ENCODE measurements at regions not wholly inside any gene's neighbourhood (a gene's known extent, or its start where the extent isn't known, plus 50 kb on each side); places are given as distances from the start of the nearest gene placed in this dataset.

- no peak overlapping the region for H2BK20ac ChIP-seq (ENCODE audit: low read depth, low read length)
- H3K27me3 ChIP-seq (ENCODE audit: control insufficient read depth, insufficient read depth, low read length) = no peaks in the 10 kb centered on the region
- no peak overlapping the region for H3K4me3 ChIP-seq (ENCODE audit: insufficient read depth, low read depth, low read length)
- no peak for ATAC-seq (ENCODE audit: low read depth)
- intact Hi-C loops (cut with micrococcal nuclease) = no loop called here
- no peaks in the 10 kb centered on the region for H3K9me1 ChIP-seq (ENCODE audit: insufficient read depth, low read length)
- ChIA-PET POLR2A (ENCODE audit: unreplicated experiment) (no interaction called here), CTCF (no interaction called here)
- no TSS peak for BruUV-seq (replicated peaks)
- TF ChIP-seq MAZ (IDR thresholded peaks at IDR 0.05; ENCODE audit: borderline replicate concordance, low read depth, low read length) (no peak), RFX5 (IDR thresholded peaks at IDR 0.05; ENCODE audit: low read depth, low read length) (no peak), NFE2L2 (IDR thresholded peaks at IDR 0.05; ENCODE audit: low read depth, low read length) (no peak), MXI1 (IDR thresholded peaks at IDR 0.05; ENCODE audit: borderline replicate concordance, low read depth, low read length) (no peak), MAFK (IDR thresholded peaks at IDR 0.05; ENCODE audit: low read depth, low read length) (no peak)
- TF ChIP-seq, protein P1, sequence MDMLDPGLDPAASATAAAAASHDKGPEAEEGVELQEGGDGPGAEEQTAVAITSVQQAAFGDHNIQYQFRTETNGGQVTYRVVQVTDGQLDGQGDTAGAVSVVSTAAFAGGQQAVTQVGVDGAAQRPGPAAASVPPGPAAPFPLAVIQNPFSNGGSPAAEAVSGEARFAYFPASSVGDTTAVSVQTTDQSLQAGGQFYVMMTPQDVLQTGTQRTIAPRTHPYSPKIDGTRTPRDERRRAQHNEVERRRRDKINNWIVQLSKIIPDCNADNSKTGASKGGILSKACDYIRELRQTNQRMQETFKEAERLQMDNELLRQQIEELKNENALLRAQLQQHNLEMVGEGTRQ (IDR thresholded peaks at IDR 0.05; ENCODE audit: low read depth, low read length) = no peak
- no peaks in the 10 kb centered on the region for H3K4me1 ChIP-seq (ENCODE audit: control insufficient read depth, insufficient read depth, low read length)
- H3K23ac ChIP-seq (ENCODE audit: low read depth, low read length) = no peak overlapping the region
- no peak overlapping the region for H3K18ac ChIP-seq (ENCODE audit: low read depth, low read length)
- no peaks in the 10 kb centered on the region for H3K36me3 ChIP-seq (ENCODE audit: control insufficient read depth, insufficient read depth, low read length)
- H3K4me2 ChIP-seq (ENCODE audit: low read depth, low read length) = no peak overlapping the region
- H3K27ac ChIP-seq (ENCODE audit: insufficient read depth, low read length) = no peak overlapping the region
- H2AK9ac ChIP-seq (replicated peaks; ENCODE audit: low read depth, low read length, poor library complexity) = no peak overlapping the region
- H3K56ac ChIP-seq (ENCODE audit: extremely low read depth, insufficient read depth, low read length) = no peak overlapping the region
- no peak overlapping the region for H4K5ac ChIP-seq (ENCODE audit: low read depth, low read length)
- H2BK120ac ChIP-seq (ENCODE audit: low read depth, low read length) = no peak overlapping the region
- in situ Hi-C loops (cut with MboI; ENCODE audit: low sequenced_read_pairs) = no loop called here
- no peak overlapping the region for H2BK5ac ChIP-seq (ENCODE audit: low read depth, low read length, poor library complexity, severe bottlenecking)
- no peak overlapping the region for H4K8ac ChIP-seq (ENCODE audit: low read depth in 2 of 2, low read length in 2 of 2)
- no CpG with 5 or more reads among the region's 7 CpGs for whole genome bisulfite sequencing, 2 experiments (ENCODE audit: extremely low coverage in 2 of 2, insufficient read length in 1 of 2)
- H3K9ac ChIP-seq (ENCODE audit: low read depth, low read length) = no peak overlapping the region
- no peak overlapping the region for H2AK5ac ChIP-seq (ENCODE audit: low read depth, low read length)
- H3K14ac ChIP-seq (replicated peaks; ENCODE audit: low read depth, low read length) = no peak overlapping the region
- DNase-seq = no peak
- H3K79me1 ChIP-seq (ENCODE audit: low read depth in 1 of 2, low read length in 2 of 2) = no peaks in the 10 kb centered on the region
- no peaks in the 10 kb centered on the region for H4K20me1 ChIP-seq (ENCODE audit: insufficient read depth, low read length)
- H3K9me3 ChIP-seq (ENCODE audit: control insufficient read depth, insufficient read depth, low read length) = 0 out of 2 replicates have a peak, but pooled peaks cover 2% of the 10 kb centered on the region
- H3K4ac ChIP-seq (ENCODE audit: low read depth, low read length) = no peak overlapping the region
- dilution Hi-C loops (cut with HindIII; ENCODE audit: low sequenced_read_pairs, unreplicated experiment) = no loop called here
- no peak overlapping the region for H2AFZ ChIP-seq (replicated peaks; ENCODE audit: low read length, poor library complexity)
- no peak overlapping the region for H4K91ac ChIP-seq (ENCODE audit: insufficient read depth, low read depth, low read length)
- no peak overlapping the region for H2BK15ac ChIP-seq (ENCODE audit: low read depth, low read length)
Observed at GRCh38 chr4:136441629-136442282, 1090.5 kb downstream of the PCDH18 start.

All from IMR-90 (cell line).